ENCODE measurements at regions not wholly inside any gene's neighbourhood (a gene's known extent, or its start where the extent isn't known, plus 50 kb on each side); places are given as distances from the start of the nearest gene placed in this dataset.

DNA sequence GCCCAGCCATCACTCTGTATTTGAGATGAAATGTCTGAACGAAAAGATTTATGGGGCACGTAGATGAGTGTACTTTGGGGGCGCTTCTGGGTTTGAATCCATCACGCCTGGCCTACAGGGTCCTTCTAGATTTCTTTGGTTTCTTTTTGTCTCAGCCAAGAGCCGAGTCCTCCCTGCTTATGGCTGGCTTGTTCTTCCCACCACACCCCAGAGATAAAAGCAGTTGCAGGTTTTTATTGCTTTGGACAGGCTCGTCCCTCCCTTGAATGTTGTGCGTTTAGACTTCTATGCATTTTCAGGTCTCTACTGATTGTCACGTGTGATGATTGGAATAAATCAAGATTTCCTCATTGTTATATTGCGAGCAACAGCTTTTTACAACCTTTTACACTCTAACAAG lies 104.8 kb upstream of the CHRNA7 start:
- TF ChIP-seq JUN (IDR thresholded peaks at IDR 0.05; ENCODE audit: borderline replicate concordance, insufficient read depth, insufficient read length, low read depth) (no peak), POLR2AphosphoS5 (IDR thresholded peaks at IDR 0.05; ENCODE audit: insufficient read depth, low read depth, low read length) (no peak), EZH2 (IDR thresholded peaks at IDR 0.05; ENCODE audit: borderline replicate concordance, low read depth, low read length, severe bottlenecking) (no peak), GATA2 (IDR thresholded peaks at IDR 0.05; ENCODE audit: insufficient read depth, insufficient read length, low read depth, low read length) (no peak), POLR2A (IDR thresholded peaks at IDR 0.05; ENCODE audit: low read depth, low read length) (no peak), MYC (IDR thresholded peaks at IDR 0.05; ENCODE audit: low read depth, low read length) (no peak), FOS (IDR thresholded peaks at IDR 0.05; ENCODE audit: borderline replicate concordance, insufficient read depth, low read length) (no peak)
- TF ChIP-seq, protein P1, sequence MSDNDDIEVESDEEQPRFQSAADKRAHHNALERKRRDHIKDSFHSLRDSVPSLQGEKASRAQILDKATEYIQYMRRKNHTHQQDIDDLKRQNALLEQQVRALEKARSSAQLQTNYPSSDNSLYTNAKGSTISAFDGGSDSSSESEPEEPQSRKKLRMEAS (IDR thresholded peaks at IDR 0.05; ENCODE audit: insufficient read depth, insufficient read length), result no peak
- TF ChIP-seq, protein P2, sequence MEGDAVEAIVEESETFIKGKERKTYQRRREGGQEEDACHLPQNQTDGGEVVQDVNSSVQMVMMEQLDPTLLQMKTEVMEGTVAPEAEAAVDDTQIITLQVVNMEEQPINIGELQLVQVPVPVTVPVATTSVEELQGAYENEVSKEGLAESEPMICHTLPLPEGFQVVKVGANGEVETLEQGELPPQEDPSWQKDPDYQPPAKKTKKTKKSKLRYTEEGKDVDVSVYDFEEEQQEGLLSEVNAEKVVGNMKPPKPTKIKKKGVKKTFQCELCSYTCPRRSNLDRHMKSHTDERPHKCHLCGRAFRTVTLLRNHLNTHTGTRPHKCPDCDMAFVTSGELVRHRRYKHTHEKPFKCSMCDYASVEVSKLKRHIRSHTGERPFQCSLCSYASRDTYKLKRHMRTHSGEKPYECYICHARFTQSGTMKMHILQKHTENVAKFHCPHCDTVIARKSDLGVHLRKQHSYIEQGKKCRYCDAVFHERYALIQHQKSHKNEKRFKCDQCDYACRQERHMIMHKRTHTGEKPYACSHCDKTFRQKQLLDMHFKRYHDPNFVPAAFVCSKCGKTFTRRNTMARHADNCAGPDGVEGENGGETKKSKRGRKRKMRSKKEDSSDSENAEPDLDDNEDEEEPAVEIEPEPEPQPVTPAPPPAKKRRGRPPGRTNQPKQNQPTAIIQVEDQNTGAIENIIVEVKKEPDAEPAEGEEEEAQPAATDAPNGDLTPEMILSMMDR (IDR thresholded peaks at IDR 0.05; ENCODE audit: extremely low read depth in 1 of 2, insufficient read depth in 1 of 2, low read depth in 1 of 2, low read length in 2 of 2), result no peak
- H3K27me3 ChIP-seq (ENCODE audit: control insufficient read depth in 2 of 2, insufficient read depth in 2 of 2, low read length in 2 of 2), result no peaks in the 10 kb centered on the region
- no peaks in the 10 kb centered on the region for H3K9me1 ChIP-seq (replicated peaks; ENCODE audit: control insufficient read depth, extremely low read depth, insufficient read depth, low read length)
- no peak overlapping the region for H3K9ac ChIP-seq (replicated peaks; ENCODE audit: extremely low read depth, insufficient read depth, low read length)
- H2AFZ ChIP-seq (ENCODE audit: low read depth, low read length), result no peak overlapping the region
- no peaks in the 10 kb centered on the region for H3K9me3 ChIP-seq (replicated peaks; ENCODE audit: control insufficient read depth, insufficient read depth, low read length)
- no peak overlapping the region for H3K27ac ChIP-seq (ENCODE audit: insufficient read depth, low read depth, low read length)
- no peaks in the 10 kb centered on the region for H3K4me1 ChIP-seq (ENCODE audit: control insufficient read depth, extremely low read depth, insufficient read depth, low read length)
- DNase-seq (ENCODE audit: low read depth, low spot score) (no peak), FAIRE-seq (no peak)
- H3K79me2 ChIP-seq (ENCODE audit: control insufficient read depth, insufficient read depth, low read length), result no peaks in the 10 kb centered on the region
- no peak overlapping the region for H3K4me3 ChIP-seq (replicated peaks in 1 of 3; ENCODE audit: insufficient read depth in 1 of 3, low read depth in 1 of 3, low read length in 3 of 3)
- POLR2A ChIA-PET, result no interaction called here
- BruUV-seq (replicated peaks), result no TSS peak
- no peak overlapping the region for H3K4me2 ChIP-seq (ENCODE audit: insufficient read depth, low read length)
- H3K36me3 ChIP-seq (ENCODE audit: control insufficient read depth in 2 of 2, extremely low read depth in 1 of 2, insufficient read depth in 2 of 2, low read length in 2 of 2), result no peaks in the 10 kb centered on the region
- CTCF ChIA-PET, result no interaction called here
- dilution Hi-C loops (cut with MboI; ENCODE audit: extremely low pct_ligation_motif_present, low sequenced_read_pairs), result no loop called here
- intact Hi-C loops (cut with micrococcal nuclease), result no loop called here
- no peaks in the 10 kb centered on the region for H4K20me1 ChIP-seq (replicated peaks; ENCODE audit: control insufficient read depth, extremely low read depth, insufficient read depth, low read length)

All from endothelial cell of umbilical vein (primary cell).